Breast epithelium (tissue), 3 donors: ENCODE measurements at regions not wholly inside any gene's neighbourhood (a gene's known extent, or its start where the extent isn't known, plus 50 kb on each side); places are given as distances from the start of the nearest gene placed in this dataset.

Source experiments
- CTCF ChIP-seq, 3 donors: fragments of 450-650 bp; IDR thresholded peaks; one replicate each; pipeline ENCODE4 v1.5.1; 2016 to 2017; ENCODE audit warnings: antibody characterized with exemption in 3 of 3, mild to moderate bottlenecking in 3 of 3, moderate library complexity in 3 of 3
- POLR2A ChIP-seq: fragments of 450-650 bp; IDR thresholded peaks from one replicate; pipeline ENCODE4 v1.6.1; 2016; ENCODE audit warnings: antibody characterized with exemption, mild to moderate bottlenecking, moderate library complexity
- POLR2AphosphoS5 ChIP-seq, 3 donors: sonication (generic); formaldehyde crosslinking; IDR thresholded peaks; one replicate each; pipeline ENCODE4 v1.6.1; 2017; ENCODE audit warnings: antibody characterized with exemption in 3 of 3

- TF ChIP-seq CTCF (IDR thresholded peaks at IDR 0.05) (no peak), POLR2A (no peak), POLR2AphosphoS5 (IDR thresholded peaks at IDR 0.05) (no peak)
Measured at GRCh38 chr18:28757466-28758008, 580.6 kb upstream of the CDH2 start.
